NCI-H446 (cell line): ENCODE measurements at regions not wholly inside any gene's neighbourhood (a gene's known extent, or its start where the extent isn't known, plus 50 kb on each side); places are given as distances from the start of the nearest gene placed in this dataset.
"Not testable (repeated sequence)": the region's sequence is repeated elsewhere in the genome, so short reads cannot be mapped to it uniquely, and the experiment has no call there.

Experiments used
- DNase-seq, 2 experiments: peaks; one replicate each; lab custom pipeline; 2025; lab: John Stamatoyannopoulos, UW

GRCh38 chr2:2742726-2743125, 411.7 kb upstream of the MYT1L start:
- DNase-seq, result peak; percentile 66 to 71

GRCh38 chr2:2740238-2740775, 409.2 kb upstream of the MYT1L start:
- no peak for DNase-seq

DNA sequence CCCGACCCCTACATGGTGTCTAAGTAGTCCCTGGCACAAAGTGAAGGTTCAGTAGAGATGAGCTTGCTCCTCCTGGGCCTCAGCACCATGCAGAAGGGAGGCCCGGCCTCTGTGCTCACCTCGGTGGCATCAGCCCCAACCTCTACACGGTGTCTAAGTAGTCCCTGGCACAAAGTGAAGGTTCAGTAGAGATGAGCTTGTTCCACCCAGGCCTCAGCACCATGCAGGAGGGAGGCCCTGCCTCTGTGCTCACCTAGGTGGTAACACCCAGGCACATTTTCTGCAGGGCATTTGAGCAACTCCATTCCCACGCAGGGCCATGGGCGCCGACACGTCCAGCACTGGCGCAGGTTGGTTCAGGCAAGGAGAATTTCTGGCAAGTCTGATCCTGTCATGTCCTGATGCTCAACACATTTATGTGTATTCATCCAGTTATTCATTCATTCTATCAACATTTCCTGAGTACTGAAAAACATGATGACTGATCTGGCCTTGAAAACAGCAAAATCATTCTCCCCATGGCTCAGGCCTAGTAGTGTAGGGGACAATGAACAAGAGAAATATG, 408.2 kb upstream of the MYT1L start:
- no peak for DNase-seq

- DNase-seq, result no peak
Observed at GRCh38 chr2:2738684-2739083, 407.6 kb upstream of the MYT1L start.

GRCh38 chr2:2738276-2738675, 407.2 kb upstream of the MYT1L start:
- no peak for DNase-seq

- DNase-seq, result no peak
Observed at GRCh38 chr2:2735041-2735440, 404.0 kb upstream of the MYT1L start.

DNA sequence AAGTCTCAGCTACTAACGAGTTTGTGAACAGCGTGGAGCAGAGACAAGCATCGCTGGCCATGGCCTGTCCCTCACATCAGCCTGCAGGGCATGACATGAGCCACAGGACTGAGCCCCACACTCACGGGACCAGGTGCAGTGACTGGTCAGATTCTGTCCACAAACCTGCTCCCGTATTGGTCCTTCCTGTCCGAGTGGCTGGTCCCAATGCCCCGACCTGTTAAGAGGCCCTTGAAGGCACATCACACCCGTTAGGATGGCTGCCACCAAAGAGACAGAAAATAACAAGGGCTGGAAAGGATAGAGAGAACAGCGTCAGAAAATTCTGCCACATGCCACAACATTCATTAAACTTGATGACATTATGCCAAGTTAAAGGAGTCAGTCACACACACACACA, 403.2 kb upstream of the MYT1L start:
- DNase-seq, result no peak

- no peak for DNase-seq
Observed at GRCh38 chr2:2733818-2734217, 402.7 kb upstream of the MYT1L start.

DNA sequence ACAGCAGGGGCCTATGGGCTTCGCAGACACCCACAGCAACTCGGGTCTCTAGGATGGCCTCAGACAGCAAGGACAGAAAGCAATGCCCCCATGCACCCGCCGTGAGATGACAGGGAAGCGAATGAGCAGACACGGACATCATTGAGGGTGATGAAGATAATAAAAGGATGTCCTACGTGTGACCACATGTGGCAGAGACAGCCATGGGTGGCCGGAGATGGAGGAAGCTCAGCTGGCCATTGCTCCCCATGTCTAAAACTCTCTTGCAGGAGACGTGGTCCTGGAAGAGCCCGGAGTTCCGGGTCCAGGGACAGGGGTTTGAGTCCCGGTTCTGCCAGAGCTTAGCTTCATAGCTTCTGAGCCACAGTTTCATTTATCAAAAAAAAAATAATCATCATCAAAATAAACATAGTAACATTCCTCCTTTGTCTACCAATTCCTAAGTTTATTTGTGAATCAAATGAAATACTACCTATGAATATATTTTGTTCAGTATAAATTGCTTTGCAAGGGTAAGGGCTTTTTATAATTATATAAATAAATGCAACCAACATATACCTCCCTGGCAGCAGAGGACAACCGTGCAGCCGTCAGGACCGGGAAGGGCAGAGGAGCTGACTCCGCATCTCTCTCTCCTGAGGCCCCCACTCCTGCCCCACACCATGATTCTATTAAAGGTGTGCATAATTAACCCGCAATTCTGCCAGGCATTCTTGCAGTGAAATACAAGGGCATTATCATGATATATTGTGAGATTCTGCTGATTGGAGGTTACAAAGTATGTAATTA, 401.4 kb upstream of the MYT1L start:
- DNase-seq, result no peak

GRCh38 chr2:2731816-2732284, 400.8 kb upstream of the MYT1L start:
- DNase-seq, result no peak

DNA sequence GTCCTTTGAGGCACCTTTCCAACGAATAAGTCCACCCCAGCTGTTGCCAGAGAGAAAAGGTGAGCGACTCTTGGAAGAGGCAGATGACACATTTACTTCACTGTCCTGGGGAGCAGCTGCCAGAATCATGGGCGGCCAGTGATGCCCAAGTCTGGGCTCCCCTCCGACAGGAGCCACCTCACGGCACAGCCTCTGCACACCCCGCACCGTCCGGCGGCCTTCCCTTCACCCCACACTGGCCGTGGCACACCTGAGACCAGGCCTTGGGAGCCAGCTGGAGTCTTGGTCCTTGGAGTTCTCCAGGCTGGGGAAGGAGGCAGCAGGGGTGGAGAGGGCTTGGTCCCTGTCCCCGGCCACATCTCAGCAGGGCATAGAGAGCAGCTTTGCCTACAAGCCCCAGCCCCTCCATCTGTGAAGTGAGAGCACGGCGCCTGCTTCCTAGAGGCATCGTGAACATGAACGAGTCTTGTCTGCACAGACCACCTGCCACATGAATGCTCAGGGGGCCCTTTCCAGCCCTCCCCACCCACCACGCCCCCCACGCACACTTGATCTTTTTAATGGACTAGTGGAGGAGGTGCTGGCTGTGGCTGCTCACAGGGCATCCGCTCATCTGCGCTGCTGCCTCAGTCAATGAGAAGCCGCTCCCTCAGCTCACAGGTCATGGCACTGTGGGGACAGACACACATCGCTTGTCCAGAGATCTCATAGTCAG, 400.2 kb upstream of the MYT1L start:
- DNase-seq, result no peak

- no peak for DNase-seq
Observed at GRCh38 chr2:2730301-2730833, 399.3 kb upstream of the MYT1L start.

DNA sequence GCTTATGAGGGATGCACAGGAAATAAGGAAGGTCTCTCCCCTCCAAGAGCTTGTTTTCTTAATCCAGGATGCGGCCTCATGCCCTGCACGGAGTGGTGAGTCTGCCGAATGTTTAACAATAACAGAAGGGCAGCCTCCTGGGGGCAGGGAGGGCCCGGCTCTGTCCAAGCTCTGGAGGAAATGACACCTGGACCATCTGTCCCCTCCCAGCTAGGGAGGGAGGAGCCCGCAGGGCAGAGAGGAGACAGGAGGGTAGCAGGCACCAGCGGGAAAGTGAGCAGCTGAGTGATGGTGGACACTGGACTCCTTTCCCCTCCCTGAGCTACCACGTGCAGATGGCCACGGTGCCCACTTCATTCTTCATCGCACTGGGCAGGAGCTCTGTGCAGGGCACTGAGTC, 398.2 kb upstream of the MYT1L start:
- no peak for DNase-seq

DNA sequence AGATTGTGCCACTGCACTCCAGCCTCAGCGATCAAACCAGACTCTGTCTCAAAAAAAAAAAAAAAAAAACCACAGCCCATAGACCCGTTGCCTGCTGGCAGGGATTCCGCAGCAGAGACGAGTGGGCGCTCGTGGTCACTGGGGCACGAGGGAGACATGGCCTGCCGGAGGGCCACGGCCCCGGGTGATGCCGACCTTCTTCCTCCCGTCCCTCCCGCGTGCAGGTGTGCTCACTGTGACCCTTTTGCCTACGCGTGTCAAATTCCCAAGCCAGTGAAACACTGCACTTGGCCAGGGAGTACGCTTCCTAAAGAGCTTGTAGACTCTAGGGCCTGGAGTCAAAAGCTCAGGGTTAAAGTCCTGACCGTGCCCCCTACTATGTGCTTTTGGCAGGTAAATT, 397.6 kb upstream of the MYT1L start:
- DNase-seq, result no peak

DNA sequence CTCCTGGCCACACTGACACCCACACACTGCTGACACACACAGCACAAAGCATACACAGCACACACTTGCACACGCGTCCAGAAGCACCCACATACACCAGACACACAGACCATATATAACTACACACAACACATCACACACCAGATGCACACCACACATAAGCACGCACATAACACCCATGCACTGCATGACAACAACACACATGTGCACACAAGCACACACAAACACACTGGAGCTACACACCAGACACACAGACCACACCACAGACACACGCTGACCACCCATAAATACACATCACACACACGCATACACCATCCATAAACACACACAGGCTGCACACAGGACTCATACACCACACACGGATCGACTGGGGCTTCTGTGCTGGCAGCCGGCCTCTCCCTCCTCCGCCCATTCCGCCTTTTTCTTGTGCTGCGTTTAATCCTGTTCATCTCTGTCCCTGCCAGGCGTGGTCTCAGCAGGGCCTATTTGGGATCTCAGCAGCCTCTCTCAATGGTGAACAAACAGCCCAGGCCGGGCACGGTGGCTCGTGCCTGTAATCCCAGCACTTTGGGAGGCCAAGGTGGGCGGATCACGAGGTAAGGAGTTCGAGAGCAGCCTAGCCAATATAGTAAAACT, 396.9 kb upstream of the MYT1L start:
- no peak for DNase-seq

GRCh38 chr2:2726163-2726562, 395.1 kb upstream of the MYT1L start:
- no peak for DNase-seq

DNA sequence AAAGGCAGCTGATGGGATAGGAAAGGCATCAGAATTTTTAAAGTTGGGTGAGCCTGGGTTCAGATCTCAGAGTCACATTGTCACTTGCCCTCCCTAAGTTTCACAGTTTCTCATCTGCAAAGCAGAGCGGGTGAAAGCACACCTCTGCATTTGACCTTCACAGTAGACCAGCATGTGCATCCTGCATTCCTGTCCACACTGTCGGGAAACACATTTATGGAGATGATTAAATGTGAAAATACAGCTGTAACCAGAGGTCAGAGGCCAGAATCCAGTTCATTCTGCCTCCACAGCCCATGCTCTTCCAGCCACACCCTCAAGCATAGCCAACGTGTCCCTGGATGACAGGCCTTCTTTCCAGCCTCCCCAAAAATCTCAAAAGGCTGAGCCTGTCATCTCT, 392.0 kb upstream of the MYT1L start:
- DNase-seq, result no peak

DNA sequence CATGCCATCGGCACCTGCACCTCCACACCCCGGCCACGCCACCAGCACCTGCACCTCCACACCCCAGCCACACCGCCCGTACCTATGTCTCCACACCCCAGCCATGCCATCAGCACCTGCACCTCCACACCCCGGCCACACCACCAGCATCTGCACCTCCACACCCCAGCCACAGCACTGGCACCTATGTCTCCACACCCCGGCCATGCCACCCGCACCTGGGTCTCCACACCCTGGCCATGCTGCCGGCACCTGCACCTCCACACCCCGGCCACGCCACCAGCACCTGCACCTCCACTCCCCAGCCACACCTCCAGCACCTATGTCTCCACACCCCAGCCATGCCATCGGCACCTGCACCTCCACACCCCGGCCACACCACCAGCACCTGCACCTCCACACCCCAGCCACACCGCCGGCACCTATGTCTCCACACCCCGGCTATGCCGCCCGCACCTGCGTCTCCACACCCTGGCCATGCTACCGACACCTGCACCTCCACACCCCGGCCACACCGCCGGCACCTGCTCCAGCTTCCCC, 390.3 kb upstream of the MYT1L start:
- DNase-seq, result no peak

- DNase-seq, result not testable (repeated sequence)
Observed at GRCh38 chr2:2720806-2721205, 389.7 kb upstream of the MYT1L start.

GRCh38 chr2:2720351-2720750, 389.3 kb upstream of the MYT1L start:
- DNase-seq, result no peak

- DNase-seq, result no peak
Observed at GRCh38 chr2:2719781-2720180, 388.7 kb upstream of the MYT1L start.

GRCh38 chr2:2719015-2719414, 387.9 kb upstream of the MYT1L start:
- no peak for DNase-seq
